ENCODE measurements at regions not wholly inside any gene's neighbourhood (a gene's known extent, or its start where the extent isn't known, plus 50 kb on each side); places are given as distances from the start of the nearest gene placed in this dataset.

GRCh38 chr4:30783751-30784150 is 63.6 kb downstream of the PCDH7 start:
- TF ChIP-seq POLR2A (IDR thresholded peaks at IDR 0.05; ENCODE audit: control extremely low read depth in 1 of 2, low read depth in 2 of 2, low read length in 2 of 2): no peak
- TF ChIP-seq CTCF (IDR thresholded peaks at IDR 0.05; ENCODE audit: control extremely low read depth in 1 of 3, insufficient read depth in 1 of 3, low read depth in 1 of 3, low read length in 3 of 3): no peak
- no peak for TF ChIP-seq EZH2 (IDR thresholded peaks at IDR 0.05; ENCODE audit: low read depth, low read length, severe bottlenecking)
- TF ChIP-seq KDM1A (IDR thresholded peaks at IDR 0.05; ENCODE audit: borderline replicate concordance, low read length): no peak
- no peak for TF ChIP-seq GABPA (IDR thresholded peaks at IDR 0.05; ENCODE audit: borderline replicate concordance, insufficient read depth, low read length)
